Mesenchymal stem cell (in vitro differentiated cells and primary cell): ENCODE measurements at regions not wholly inside any gene's neighbourhood (a gene's known extent, or its start where the extent isn't known, plus 50 kb on each side); places are given as distances from the start of the nearest gene placed in this dataset.

Experiments used
- DNase-seq: peaks from one replicate; pipeline ENCODE4 v3.0.0-alpha.2; 2013
- H2AFZ ChIP-seq: one replicate; pipeline ENCODE4 v1.6.1; 2013; ENCODE audit warnings: low read depth, mild to moderate bottlenecking, control low read depth, inconsistent platforms, low read length, moderate library complexity
- H2AK5ac ChIP-seq: 2 replicates; pipeline ENCODE4 v1.6.1; 2013; ENCODE audit warnings: low read length, moderate library complexity, mild to moderate bottlenecking, inconsistent platforms; ENCODE audit not compliant: severe bottlenecking
- H2BK120ac ChIP-seq: one replicate; pipeline ENCODE4 v1.6.1; 2013; ENCODE audit warnings: low read depth, mild to moderate bottlenecking, inconsistent platforms, low read length, moderate library complexity
- H2BK12ac ChIP-seq, 2 experiments: one replicate each; pipeline ENCODE4 v1.6.1; 2013; ENCODE audit warnings: inconsistent platforms in 2 of 2, low read length in 2 of 2, mild to moderate bottlenecking in 2 of 2, moderate library complexity in 2 of 2, control low read depth in 1 of 2
- H2BK15ac ChIP-seq: one replicate; pipeline ENCODE4 v1.6.1; 2013; ENCODE audit warnings: mild to moderate bottlenecking, low read depth, inconsistent platforms; ENCODE audit not compliant: poor library complexity, severe bottlenecking
- H2BK5ac ChIP-seq: 2 replicates; pipeline ENCODE4 v1.6.1; 2013; ENCODE audit warnings: low read depth, mild to moderate bottlenecking, low read length, control low read depth, inconsistent platforms; ENCODE audit not compliant: poor library complexity, severe bottlenecking
- H3K14ac ChIP-seq, 2 experiments: one replicate each; pipeline ENCODE4 v1.6.1; 2013; ENCODE audit warnings: inconsistent platforms in 2 of 2, low read length in 2 of 2, control low read depth in 1 of 2, mild to moderate bottlenecking in 1 of 2, moderate library complexity in 1 of 2
- H3K18ac ChIP-seq, 2 experiments: one replicate each; pipeline ENCODE4 v1.6.1; 2013; ENCODE audit warnings: inconsistent platforms in 2 of 2, low read length in 2 of 2, control low read depth in 1 of 2, low read depth in 1 of 2, mild to moderate bottlenecking in 1 of 2
- H3K23ac ChIP-seq, 2 experiments: one replicate each; pipeline ENCODE4 v1.6.1; 2013; ENCODE audit warnings: inconsistent platforms in 2 of 2, low read length in 2 of 2, mild to moderate bottlenecking in 2 of 2, moderate library complexity in 2 of 2, control low read depth in 1 of 2
- H3K27ac ChIP-seq: 2 replicates; pipeline ENCODE4 v1.5.1; 2013; ENCODE audit warnings: mild to moderate bottlenecking, moderate library complexity, low read length, control low read depth, inconsistent platforms; ENCODE audit not compliant: poor library complexity, severe bottlenecking
- H3K27me3 ChIP-seq, 2 experiments: 2 replicates each; pipeline versions ENCODE4 v1.6.1 to v1.7.0; 2013; ENCODE audit warnings: low read length in 2 of 2, mild to moderate bottlenecking in 2 of 2, moderate library complexity in 2 of 2, control low read depth in 1 of 2, inconsistent platforms in 1 of 2; ENCODE audit not compliant: control insufficient read depth in 1 of 2, insufficient read depth in 1 of 2
- H3K36me3 ChIP-seq, 2 experiments: 2 replicates each; pipeline versions ENCODE4 v1.6.1 to v1.7.0; 2013; ENCODE audit warnings: low read length in 2 of 2, control low read depth in 1 of 2, inconsistent platforms in 1 of 2, low read depth in 1 of 2, mild to moderate bottlenecking in 1 of 2; ENCODE audit not compliant: insufficient read depth in 2 of 2, control insufficient read depth in 1 of 2
- H3K4ac ChIP-seq, 2 experiments: one replicate each; pipeline ENCODE4 v1.6.1; 2013; ENCODE audit warnings: inconsistent platforms in 2 of 2, low read length in 2 of 2, mild to moderate bottlenecking in 2 of 2, moderate library complexity in 2 of 2, control low read depth in 1 of 2, low read depth in 1 of 2
- H3K4me1 ChIP-seq: 2 replicates; pipeline ENCODE4 v1.6.1; 2013; ENCODE audit warnings: low read depth, low read length, control low read depth; ENCODE audit not compliant: control insufficient read depth, insufficient read depth
- H3K4me2 ChIP-seq: 2 replicates; pipeline ENCODE4 v1.6.1; 2013; ENCODE audit warnings: low read length, mild to moderate bottlenecking, inconsistent platforms; ENCODE audit not compliant: poor library complexity, severe bottlenecking
- H3K4me3 ChIP-seq, 2 experiments: 2 replicates each; pipeline versions ENCODE4 v1.5.1 to v1.7.0; 2013; ENCODE audit warnings: low read length in 2 of 2, mild to moderate bottlenecking in 2 of 2, control low read depth in 1 of 2, low read depth in 1 of 2; ENCODE audit not compliant: insufficient read depth in 1 of 2
- H3K79me1 ChIP-seq: replicated peaks from 2 replicates; pipeline ENCODE4 v1.6.1; 2013; ENCODE audit warnings: mild to moderate bottlenecking, control low read depth, low read length, inconsistent platforms; ENCODE audit not compliant: poor library complexity, severe bottlenecking
- H3K9ac ChIP-seq: 2 replicates; pipeline ENCODE4 v1.7.0; 2013; ENCODE audit warnings: mild to moderate bottlenecking, low read length, moderate library complexity
- H3K9me3 ChIP-seq: 2 replicates; pipeline ENCODE4 v1.7.0; 2013; ENCODE audit warnings: mild to moderate bottlenecking, low read length; ENCODE audit not compliant: control insufficient read depth
- H4K8ac ChIP-seq: one replicate; pipeline ENCODE4 v1.6.1; 2013; ENCODE audit warnings: inconsistent platforms, mild to moderate bottlenecking, low read length, moderate library complexity
- H4K91ac ChIP-seq: one replicate; pipeline ENCODE4 v1.6.1; 2013; ENCODE audit warnings: mild to moderate bottlenecking, low read length, inconsistent platforms
- whole genome bisulfite sequencing: methylation state at CpG from one replicate; pipeline ENCODE4 v1.1.7; 2013; ENCODE audit warnings: mixed read lengths; 5-methylcytosine and 5-hydroxymethylcytosine counted together

DNA sequence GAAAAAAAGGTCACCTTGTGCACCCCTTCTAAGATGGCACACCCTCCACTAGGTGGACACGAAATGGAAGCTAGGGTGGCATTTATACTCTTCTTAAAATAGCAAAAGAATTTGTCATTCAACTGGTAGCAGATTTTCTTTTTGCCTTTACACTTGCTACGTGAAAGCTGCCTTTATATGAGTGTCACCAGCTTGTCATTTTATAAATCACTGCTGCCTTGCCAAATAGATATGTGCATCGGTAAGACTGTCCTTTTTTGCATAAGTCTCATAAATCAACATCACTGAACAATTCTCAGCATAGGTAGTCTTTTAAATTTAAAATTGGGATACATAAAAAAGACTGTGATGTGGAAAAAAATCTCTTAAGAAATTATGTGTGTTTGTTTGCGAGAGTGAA, 764.1 kb downstream of the TDRD15 start:
- Histone ChIP-seq H3K4me1 (no peaks in the 10 kb centered on the region), H3K27ac (no peak overlapping the region), H3K14ac (no peak overlapping the region), H3K4ac (no peak overlapping the region), H3K9me3 (no peaks in the 10 kb centered on the region), H2BK12ac (no peak overlapping the region), H2AK5ac (no peak overlapping the region), H3K9ac (no peak overlapping the region), H2BK120ac (no peak overlapping the region), H3K27me3 (no peaks in the 10 kb centered on the region), H3K79me1 (no peaks in the 10 kb centered on the region), H4K91ac (no peak overlapping the region), H2AFZ (no peak overlapping the region), H2BK5ac (no peak overlapping the region), H3K18ac (no peak overlapping the region), H4K8ac (no peak overlapping the region), H3K23ac (no peak overlapping the region), H2BK15ac (no peak overlapping the region), H3K36me3 (no peaks in the 10 kb centered on the region), H3K4me2 (no peak overlapping the region), H3K4me3 (no peak overlapping the region)
- no peak for DNase-seq
- WGBS, result 78% methylated on average over 4 of the region's 4 CpGs

DNA sequence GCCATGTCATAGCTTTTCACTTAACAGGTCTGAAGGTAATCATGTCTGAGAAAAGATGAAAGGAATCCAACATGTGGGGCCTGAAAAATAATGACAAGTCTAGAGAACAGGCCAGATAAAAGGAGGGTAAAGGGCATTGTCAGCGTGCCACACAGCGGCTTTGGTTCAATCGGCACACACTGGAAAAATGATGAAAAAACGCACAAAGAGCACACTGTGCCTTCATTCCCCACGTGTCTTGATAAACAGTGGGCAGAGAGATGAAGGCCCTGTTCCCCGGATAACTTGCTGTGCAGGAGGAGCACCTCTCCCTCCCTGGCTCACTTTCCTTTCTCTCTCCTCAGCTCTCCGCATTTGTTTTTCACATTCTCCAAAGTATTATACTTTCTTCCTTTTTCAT, 766.3 kb downstream of the TDRD15 start:
- no peak overlapping the region for H2BK15ac ChIP-seq
- H2AK5ac ChIP-seq, result no peak overlapping the region
- H2BK120ac ChIP-seq, result no peak overlapping the region
- H4K8ac ChIP-seq, result no peak overlapping the region
- H3K4me3 ChIP-seq, result no peak overlapping the region
- H3K4me2 ChIP-seq, result no peak overlapping the region
- H3K18ac ChIP-seq, result no peak overlapping the region
- no peak overlapping the region for H3K14ac ChIP-seq
- H3K27me3 ChIP-seq, result no peaks in the 10 kb centered on the region
- no peaks in the 10 kb centered on the region for H3K36me3 ChIP-seq
- WGBS, result 72% methylated on average over 7 of the region's 7 CpGs
- H3K9me3 ChIP-seq, result no peaks in the 10 kb centered on the region
- H3K27ac ChIP-seq, result no peak overlapping the region
- H3K4ac ChIP-seq, result no peak overlapping the region
- DNase-seq, result no peak
- H2BK12ac ChIP-seq, result no peak overlapping the region
- no peak overlapping the region for H4K91ac ChIP-seq
- H3K23ac ChIP-seq, result no peak overlapping the region
- H2AFZ ChIP-seq, result no peak overlapping the region
- H2BK5ac ChIP-seq, result no peak overlapping the region
- H3K9ac ChIP-seq, result no peak overlapping the region
- H3K4me1 ChIP-seq, result no peaks in the 10 kb centered on the region
- H3K79me1 ChIP-seq, result no peaks in the 10 kb centered on the region

DNA sequence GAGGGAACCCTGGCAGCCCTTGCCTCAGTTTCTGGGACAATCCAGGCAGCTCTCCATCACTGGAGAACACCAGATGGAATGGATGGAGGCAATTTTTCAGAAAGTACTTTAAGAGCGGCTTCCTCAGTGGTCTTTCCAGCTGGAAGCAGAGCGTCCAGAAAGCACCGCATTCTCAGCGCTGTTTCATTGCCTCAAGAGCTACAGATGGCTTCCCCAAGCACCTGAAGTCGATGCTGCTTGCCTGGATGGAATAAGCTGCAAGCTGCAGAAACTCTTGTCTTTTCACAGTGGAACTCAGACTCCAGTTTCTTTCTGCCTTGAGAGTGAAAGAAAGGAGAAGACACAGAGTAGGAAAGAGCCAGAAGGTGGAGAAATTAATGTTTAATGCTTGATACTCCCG, 766.9 kb downstream of the TDRD15 start:
- H2BK120ac ChIP-seq, result no peak overlapping the region
- no peaks in the 10 kb centered on the region for H3K36me3 ChIP-seq
- no peak overlapping the region for H3K4me3 ChIP-seq
- no peak overlapping the region for H3K23ac ChIP-seq
- no peaks in the 10 kb centered on the region for H3K4me1 ChIP-seq
- no peak overlapping the region for H2AK5ac ChIP-seq
- no peak overlapping the region for H4K8ac ChIP-seq
- no peak overlapping the region for H3K9ac ChIP-seq
- no peak overlapping the region for H2BK5ac ChIP-seq
- no peak overlapping the region for H2AFZ ChIP-seq
- WGBS, result 84% methylated on average over 6 of the region's 6 CpGs
- no peaks in the 10 kb centered on the region for H3K79me1 ChIP-seq
- no peak overlapping the region for H3K4ac ChIP-seq
- H2BK12ac ChIP-seq, result no peak overlapping the region
- H3K9me3 ChIP-seq, result no peaks in the 10 kb centered on the region
- DNase-seq, result no peak
- no peaks in the 10 kb centered on the region for H3K27me3 ChIP-seq
- no peak overlapping the region for H3K18ac ChIP-seq
- no peak overlapping the region for H4K91ac ChIP-seq
- no peak overlapping the region for H3K27ac ChIP-seq
- H3K4me2 ChIP-seq, result no peak overlapping the region
- H3K14ac ChIP-seq, result no peak overlapping the region
- no peak overlapping the region for H2BK15ac ChIP-seq

DNA sequence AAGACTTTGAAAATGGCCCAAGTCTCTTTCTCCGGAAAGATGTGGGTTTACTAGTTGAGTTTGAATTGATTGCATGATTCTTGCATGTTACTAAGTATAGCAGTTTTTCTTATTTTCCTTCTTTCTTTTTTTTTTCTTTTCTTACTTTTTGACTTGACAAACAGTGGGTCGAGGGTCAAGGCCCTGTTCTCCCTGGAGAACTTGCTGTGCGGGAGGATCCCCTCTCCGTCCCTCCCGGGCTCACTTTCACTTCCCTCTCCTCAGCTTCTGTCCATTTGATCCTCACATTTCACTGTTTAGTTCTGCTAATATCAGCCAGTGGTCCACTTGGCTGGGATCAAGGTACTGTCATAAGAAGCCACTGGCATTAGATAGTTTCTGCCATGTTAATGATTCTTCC, 767.4 kb downstream of the TDRD15 start:
- no peak overlapping the region for H3K4me2 ChIP-seq
- H2BK120ac ChIP-seq, result no peak overlapping the region
- no peak for DNase-seq
- no peaks in the 10 kb centered on the region for H3K36me3 ChIP-seq
- no peak overlapping the region for H3K18ac ChIP-seq
- no peak overlapping the region for H2AFZ ChIP-seq
- H2BK15ac ChIP-seq, result no peak overlapping the region
- no peak overlapping the region for H4K8ac ChIP-seq
- H2BK12ac ChIP-seq, result no peak overlapping the region
- H3K4me1 ChIP-seq, result no peaks in the 10 kb centered on the region
- no peaks in the 10 kb centered on the region for H3K79me1 ChIP-seq
- no peak overlapping the region for H2AK5ac ChIP-seq
- H4K91ac ChIP-seq, result no peak overlapping the region
- H3K4me3 ChIP-seq, result no peak overlapping the region
- H3K23ac ChIP-seq, result no peak overlapping the region
- H3K9ac ChIP-seq, result no peak overlapping the region
- no peaks in the 10 kb centered on the region for H3K27me3 ChIP-seq
- H2BK5ac ChIP-seq, result no peak overlapping the region
- no peak overlapping the region for H3K27ac ChIP-seq
- no peak overlapping the region for H3K14ac ChIP-seq
- no peak overlapping the region for H3K4ac ChIP-seq
- WGBS, result 77% methylated on average over 4 of the region's 5 CpGs
- no peaks in the 10 kb centered on the region for H3K9me3 ChIP-seq
